Glutamatergic neuron (in vitro differentiated cells): ENCODE measurements at regions not wholly inside any gene's neighbourhood (a gene's known extent, or its start where the extent isn't known, plus 50 kb on each side); places are given as distances from the start of the nearest gene placed in this dataset.

Experiments used
- DNase-seq: peaks from one replicate; pipeline ENCODE4 v3.0.0; 2022
- H3K27ac Mint-ChIP-seq: one replicate; pipeline ENCODE4 v1.8.0; 2020; ENCODE audit warnings: mild to moderate bottlenecking, mixed read lengths, inconsistent platforms; ENCODE audit not compliant: unreplicated experiment
- H3K27me3 Mint-ChIP-seq: one replicate; pipeline ENCODE4 v1.8.0; 2020; ENCODE audit warnings: mild to moderate bottlenecking, moderate library complexity, mixed read lengths, inconsistent platforms; ENCODE audit not compliant: unreplicated experiment
- H3K36me3 Mint-ChIP-seq: one replicate; pipeline ENCODE4 v1.8.0; 2020; ENCODE audit warnings: mild to moderate bottlenecking, mixed read lengths, inconsistent platforms; ENCODE audit not compliant: unreplicated experiment
- H3K4me1 Mint-ChIP-seq: one replicate; pipeline ENCODE4 v1.8.0; 2020; ENCODE audit warnings: mild to moderate bottlenecking, low read depth, mixed read lengths, inconsistent platforms; ENCODE audit not compliant: unreplicated experiment
- H3K4me3 Mint-ChIP-seq: one replicate; pipeline ENCODE4 v1.8.0; 2020; ENCODE audit warnings: mild to moderate bottlenecking, mixed read lengths, inconsistent platforms; ENCODE audit not compliant: unreplicated experiment
- H3K9me3 Mint-ChIP-seq: one replicate; pipeline ENCODE4 v1.8.0; 2020; ENCODE audit warnings: mild to moderate bottlenecking, moderate library complexity, mixed read lengths, inconsistent platforms; ENCODE audit not compliant: unreplicated experiment
- CTCF ChIP-seq: fragments of 200-600 bp; sonication (generic); IDR thresholded peaks from one replicate; pipeline ENCODE4 v1.5.0; 2021; ENCODE audit not compliant: partially characterized antibody, unreplicated experiment

GRCh38 chr10:31186225-31187000, 132.6 kb upstream of the ZEB1 start:
- TF ChIP-seq CTCF: no peak
- peaks cover 5% of the 10 kb centered on the region for H3K27me3 Mint-ChIP-seq
- no peak overlapping the region for H3K4me3 Mint-ChIP-seq
- H3K27ac Mint-ChIP-seq: no peak overlapping the region
- H3K36me3 Mint-ChIP-seq: peaks cover 14% of the 10 kb centered on the region
- peaks cover 5% of the 10 kb centered on the region for H3K9me3 Mint-ChIP-seq
- no peaks in the 10 kb centered on the region for H3K4me1 Mint-ChIP-seq
- DNase-seq: no peak

- no peak for TF ChIP-seq CTCF
- peaks cover 14% of the 10 kb centered on the region for H3K36me3 Mint-ChIP-seq
- DNase-seq: no peak
- H3K9me3 Mint-ChIP-seq: peaks cover 5% of the 10 kb centered on the region
- no peak overlapping the region for H3K4me3 Mint-ChIP-seq
- peaks cover 7% of the 10 kb centered on the region for H3K27me3 Mint-ChIP-seq
- no peak overlapping the region for H3K27ac Mint-ChIP-seq
- no peaks in the 10 kb centered on the region for H3K4me1 Mint-ChIP-seq
Measured at GRCh38 chr10:31187182-31187581, 131.8 kb upstream of the ZEB1 start.

DNA sequence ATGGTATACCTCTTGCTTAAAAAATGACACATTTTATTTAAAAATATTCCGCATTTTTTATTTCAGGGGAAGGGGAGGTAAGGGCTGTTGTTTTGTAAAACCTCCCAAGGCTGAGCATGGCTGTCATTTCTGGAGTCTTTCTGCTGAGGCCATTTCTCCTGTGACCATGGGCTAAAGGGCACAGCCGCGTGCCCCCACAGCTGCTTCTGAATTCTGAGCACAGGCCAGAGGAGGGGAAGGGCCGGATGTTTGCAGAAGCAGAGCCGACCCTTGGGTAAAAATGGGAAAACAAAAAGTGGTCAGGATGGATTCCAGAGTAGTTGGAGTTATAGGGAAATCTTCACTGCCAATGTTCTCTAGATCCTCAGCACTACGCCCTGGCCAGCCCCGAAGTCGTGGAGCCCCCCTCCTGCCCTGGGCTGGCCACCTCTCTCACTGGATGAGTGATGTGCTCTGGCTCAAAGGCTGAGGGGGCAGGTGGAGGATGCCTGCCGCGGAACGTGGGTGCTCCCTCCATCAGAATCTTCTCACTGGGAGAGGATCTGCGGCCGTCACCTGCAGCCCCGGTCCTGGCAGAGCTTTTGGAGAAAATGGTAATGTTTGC, 131.3 kb upstream of the ZEB1 start:
- Mint-ChIP-seq H3K4me3 (no peak overlapping the region), H3K27ac (no peak overlapping the region), H3K27me3 (peaks cover 8% of the 10 kb centered on the region), H3K36me3 (peaks cover 14% of the 10 kb centered on the region), H3K9me3 (peaks cover 5% of the 10 kb centered on the region), H3K4me1 (no peaks in the 10 kb centered on the region)
- no peak for TF ChIP-seq CTCF
- no peak for DNase-seq

- Mint-ChIP-seq H3K27ac (no peak overlapping the region), H3K9me3 (peaks cover 7% of the 10 kb centered on the region), H3K27me3 (peaks cover 9% of the 10 kb centered on the region), H3K36me3 (peaks cover 14% of the 10 kb centered on the region), H3K4me1 (no peaks in the 10 kb centered on the region), H3K4me3 (no peak overlapping the region)
- no peak for TF ChIP-seq CTCF
- no peak for DNase-seq
Measured at GRCh38 chr10:31188792-31189406, 130.1 kb upstream of the ZEB1 start.

- H3K27ac Mint-ChIP-seq: no peak overlapping the region
- DNase-seq: no peak
- no peaks in the 10 kb centered on the region for H3K4me1 Mint-ChIP-seq
- peaks cover 14% of the 10 kb centered on the region for H3K36me3 Mint-ChIP-seq
- H3K9me3 Mint-ChIP-seq: peaks cover 7% of the 10 kb centered on the region
- no peak overlapping the region for H3K4me3 Mint-ChIP-seq
- no peak for TF ChIP-seq CTCF
- peaks cover 5% of the 10 kb centered on the region for H3K27me3 Mint-ChIP-seq
Measured at GRCh38 chr10:31190488-31190887, 128.5 kb upstream of the ZEB1 start.
